SH-SY5Y (cell line): ENCODE measurements at regions not wholly inside any gene's neighbourhood (a gene's known extent, or its start where the extent isn't known, plus 50 kb on each side); places are given as distances from the start of the nearest gene placed in this dataset.

Source experiments
- GATA2 ChIP-seq: IDR thresholded peaks from 2 replicates; pipeline ENCODE4 v1.6.1; 2011; ENCODE audit warnings: mild to moderate bottlenecking, low read depth, low read length
- GATA3 ChIP-seq: IDR thresholded peaks from 2 replicates; pipeline ENCODE4 v1.6.1; 2011; ENCODE audit warnings: low read depth, mild to moderate bottlenecking, low read length, moderate library complexity

GRCh38 chr16:63462316-63462715, 1426.1 kb upstream of the CDH8 start:
- TF ChIP-seq GATA2 (no peak), GATA3 (no peak)
